SU-DHL-6 (cell line): ENCODE measurements at regions not wholly inside any gene's neighbourhood (a gene's known extent, or its start where the extent isn't known, plus 50 kb on each side); places are given as distances from the start of the nearest gene placed in this dataset.

Experiments
- EZH2phosphoT487 ChIP-seq: fragments of 200-600 bp; sonication (generic), shearing (Covaris generic); conservative IDR thresholded peaks from 2 replicates; pipeline ENCODE4 v1.6.1; 2018; ENCODE audit warnings: mild to moderate bottlenecking, antibody characterized with exemption, low read length, moderate library complexity, mixed read lengths
- TF ChIP-seq, protein P1 (sequence below): fragments of 200-600 bp; sonication (generic); IDR thresholded peaks from one replicate; pipeline ENCODE4 v1.5.1; 2017; ENCODE audit warnings: antibody characterized with exemption, mild to moderate bottlenecking, low read length, moderate library complexity; ENCODE audit not compliant: insufficient read depth, poor library complexity, severe bottlenecking

DNA sequence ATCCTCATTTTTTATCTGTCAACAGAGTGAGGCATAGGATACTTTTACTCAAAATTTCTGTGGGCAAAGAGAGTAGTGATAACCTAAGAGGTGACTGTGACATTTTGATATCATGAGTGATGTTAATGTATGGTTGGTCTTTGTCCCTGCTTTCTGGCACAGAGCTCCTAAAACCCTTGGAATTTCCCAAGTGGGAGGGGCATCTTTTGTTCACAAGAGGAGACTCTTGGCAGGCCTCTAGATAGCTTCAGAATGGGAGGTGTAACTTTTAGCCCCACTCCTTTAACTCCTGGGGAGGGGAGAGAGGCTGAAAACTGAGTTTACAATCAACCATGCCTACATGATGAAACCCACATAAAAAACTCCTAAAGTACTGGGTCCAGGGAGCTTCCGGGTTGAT, 527.8 kb downstream of the RFPL4B start:
- TF ChIP-seq, protein P1, sequence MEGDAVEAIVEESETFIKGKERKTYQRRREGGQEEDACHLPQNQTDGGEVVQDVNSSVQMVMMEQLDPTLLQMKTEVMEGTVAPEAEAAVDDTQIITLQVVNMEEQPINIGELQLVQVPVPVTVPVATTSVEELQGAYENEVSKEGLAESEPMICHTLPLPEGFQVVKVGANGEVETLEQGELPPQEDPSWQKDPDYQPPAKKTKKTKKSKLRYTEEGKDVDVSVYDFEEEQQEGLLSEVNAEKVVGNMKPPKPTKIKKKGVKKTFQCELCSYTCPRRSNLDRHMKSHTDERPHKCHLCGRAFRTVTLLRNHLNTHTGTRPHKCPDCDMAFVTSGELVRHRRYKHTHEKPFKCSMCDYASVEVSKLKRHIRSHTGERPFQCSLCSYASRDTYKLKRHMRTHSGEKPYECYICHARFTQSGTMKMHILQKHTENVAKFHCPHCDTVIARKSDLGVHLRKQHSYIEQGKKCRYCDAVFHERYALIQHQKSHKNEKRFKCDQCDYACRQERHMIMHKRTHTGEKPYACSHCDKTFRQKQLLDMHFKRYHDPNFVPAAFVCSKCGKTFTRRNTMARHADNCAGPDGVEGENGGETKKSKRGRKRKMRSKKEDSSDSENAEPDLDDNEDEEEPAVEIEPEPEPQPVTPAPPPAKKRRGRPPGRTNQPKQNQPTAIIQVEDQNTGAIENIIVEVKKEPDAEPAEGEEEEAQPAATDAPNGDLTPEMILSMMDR, result no peak
- TF ChIP-seq EZH2phosphoT487, result no peak
